Spleen (tissue), 11 donors: ENCODE measurements at regions not wholly inside any gene's neighbourhood (a gene's known extent, or its start where the extent isn't known, plus 50 kb on each side); places are given as distances from the start of the nearest gene placed in this dataset.
"Not testable (repeated sequence)": the region's sequence is repeated elsewhere in the genome, so short reads cannot be mapped to it uniquely, and the experiment has no call there.

ENCODE experiments used
- DNase-seq: peaks from one replicate; pipeline ENCODE4 v3.0.0-alpha.2; 2020
- H3K27ac ChIP-seq, 8 donors: fragments of 200-600 bp; sonication (generic) in 7 of 8; 1 replicate in 4 of 8; 2 replicates in 4 of 8; pipeline versions ENCODE4 v1.5.0 to v1.8.0; 2016 to 2021; ENCODE audit warnings: inconsistent platforms in 4 of 8, mild to moderate bottlenecking in 4 of 8, moderate library complexity in 1 of 8
- H3K27me3 ChIP-seq, 7 donors: fragments of 200-600 bp; sonication (generic) in 6 of 7; replicated peaks in 1 of 7; 1 replicate in 4 of 7; 2 replicates in 3 of 7; pipeline versions ENCODE4 v1.5.0 to v1.8.0; 2016 to 2021; ENCODE audit warnings: inconsistent platforms in 3 of 7, mild to moderate bottlenecking in 1 of 7
- H3K36me3 ChIP-seq, 6 donors: fragments of 200-600 bp; sonication (generic) in 5 of 6; 1 replicate in 4 of 6; 2 replicates in 2 of 6; pipeline versions ENCODE4 v1.5.0 to v1.8.0; 2016 to 2021; ENCODE audit warnings: inconsistent platforms in 2 of 6
- H3K4me1 ChIP-seq, 6 donors: fragments of 200-600 bp; sonication (generic) in 5 of 6; 1 replicate in 3 of 6; 2 replicates in 3 of 6; pipeline versions ENCODE4 v1.5.0 to v1.8.0; 2016 to 2021; ENCODE audit warnings: inconsistent platforms in 3 of 6
- H3K4me3 ChIP-seq, 8 donors: fragments of 200-600 bp; sonication (generic) in 7 of 8; 1 replicate in 4 of 8; 2 replicates in 4 of 8; pipeline versions ENCODE4 v1.5.0 to v1.8.0; 2016 to 2021; ENCODE audit warnings: inconsistent platforms in 4 of 8, mild to moderate bottlenecking in 4 of 8, moderate library complexity in 2 of 8
- H3K9me3 ChIP-seq, 8 donors: fragments of 200-600 bp; sonication (generic) in 7 of 8; 1 replicate in 4 of 8; 2 replicates in 4 of 8; pipeline versions ENCODE4 v1.5.0 to v1.8.0; 2016 to 2021; ENCODE audit warnings: inconsistent platforms in 4 of 8
- CTCF ChIP-seq, 11 experiments: fragments of 200-600 bp in 7 of 11; fragments of 450-650 bp in 4 of 11; sonication (generic) in 4 of 11; IDR thresholded peaks in 8 of 11; conservative IDR thresholded peaks in 3 of 11; 1 replicate in 7 of 11; 2 replicates in 4 of 11; pipeline versions ENCODE4 v1.4.0 to v1.8.0; 2016 to 2021; ENCODE audit warnings: antibody characterized with exemption in 11 of 11, inconsistent platforms in 4 of 11, mild to moderate bottlenecking in 1 of 11
- POLR2A ChIP-seq, 3 donors: fragments of 450-650 bp; IDR thresholded peaks; one replicate each; pipeline ENCODE4 v1.5.1; 2017; ENCODE audit warnings: antibody characterized with exemption in 3 of 3, mild to moderate bottlenecking in 1 of 3
- POLR2AphosphoS5 ChIP-seq, 3 donors: sonication (generic); formaldehyde crosslinking; IDR thresholded peaks; one replicate each; pipeline ENCODE4 v1.5.1; 2017; ENCODE audit warnings: antibody characterized with exemption in 3 of 3
- WGBS, 5 donors: extraction: QIAGEN DNeasy Blood & Tissue Kit in 3 of 5; methylation state at CpG; one replicate each; pipeline versions ENCODE4 v1.1.5 to v1.1.7; 2013 to 2018; 5-methylcytosine and 5-hydroxymethylcytosine counted together
- intact Hi-C: fragments of 100-400 bp; cut with DNase I; formaldehyde crosslinking; loops from one replicate; pipeline ENCODE4 v1.15.0; 2023; ENCODE audit warnings: low total_unique reads
- donor health status: healthy with polysubstance abuse.
- donor health status: DM: no; HTN: no; CAD: no; lungs with moderate emphysema.
- donor health status: DM: no; HTN: no; CAD: no.
- donor health status: Bipolar disorder and iron deficiency.
- donor health status: healthy.
- donor health status: DM: no; HTN: no; CAD: no.
- donor health status: DM: yes; HTN: yes; CAD: no.

GRCh38 chr6:112600168-112600567 is 253.0 kb downstream of the RFPL4B start:
- intact Hi-C loops = no loop called here
- TF ChIP-seq CTCF (IDR thresholded peaks at IDR 0.05 in 8 of 11, conservative IDR thresholded peaks at IDR 0.05 in 3 of 11) = no peak
- no peak for TF ChIP-seq POLR2AphosphoS5 (IDR thresholded peaks at IDR 0.05)
- TF ChIP-seq POLR2A (IDR thresholded peaks at IDR 0.05) = no peak
- Histone ChIP-seq H3K4me1 (no peaks in the 10 kb centered on the region), H3K27me3 (no peaks in the 10 kb centered on the region), H3K9me3 (peaks cover 0 to 5% (median under 1%) of the 10 kb centered on the region in 8 donors), H3K4me3 (no peak overlapping the region), H3K27ac (no peak overlapping the region), H3K36me3 (no peaks in the 10 kb centered on the region)
- WGBS, 5 donors = 84 to 94% (median 87%) methylated on average over 3 of the region's 3 CpGs
- no peak for DNase-seq

GRCh38 chr6:112603726-112604125 is 256.6 kb downstream of the RFPL4B start:
- no peak for DNase-seq
- Histone ChIP-seq H3K27me3 (no peaks in the 10 kb centered on the region), H3K9me3 (peaks cover 0 to 11% (median 9%) of the 10 kb centered on the region in 8 donors), H3K4me3 (no peak overlapping the region), H3K4me1 (no peaks in the 10 kb centered on the region), H3K27ac (no peak overlapping the region), H3K36me3 (no peaks in the 10 kb centered on the region)
- 81 to 92% (median 88%) methylated on average over 1 of the region's 1 CpG for WGBS, 5 donors
- intact Hi-C loops = no loop called here
- TF ChIP-seq POLR2A (IDR thresholded peaks at IDR 0.05) (no peak), POLR2AphosphoS5 (IDR thresholded peaks at IDR 0.05) (no peak), CTCF (IDR thresholded peaks at IDR 0.05 in 8 of 11, conservative IDR thresholded peaks at IDR 0.05 in 3 of 11) (no peak)

DNA sequence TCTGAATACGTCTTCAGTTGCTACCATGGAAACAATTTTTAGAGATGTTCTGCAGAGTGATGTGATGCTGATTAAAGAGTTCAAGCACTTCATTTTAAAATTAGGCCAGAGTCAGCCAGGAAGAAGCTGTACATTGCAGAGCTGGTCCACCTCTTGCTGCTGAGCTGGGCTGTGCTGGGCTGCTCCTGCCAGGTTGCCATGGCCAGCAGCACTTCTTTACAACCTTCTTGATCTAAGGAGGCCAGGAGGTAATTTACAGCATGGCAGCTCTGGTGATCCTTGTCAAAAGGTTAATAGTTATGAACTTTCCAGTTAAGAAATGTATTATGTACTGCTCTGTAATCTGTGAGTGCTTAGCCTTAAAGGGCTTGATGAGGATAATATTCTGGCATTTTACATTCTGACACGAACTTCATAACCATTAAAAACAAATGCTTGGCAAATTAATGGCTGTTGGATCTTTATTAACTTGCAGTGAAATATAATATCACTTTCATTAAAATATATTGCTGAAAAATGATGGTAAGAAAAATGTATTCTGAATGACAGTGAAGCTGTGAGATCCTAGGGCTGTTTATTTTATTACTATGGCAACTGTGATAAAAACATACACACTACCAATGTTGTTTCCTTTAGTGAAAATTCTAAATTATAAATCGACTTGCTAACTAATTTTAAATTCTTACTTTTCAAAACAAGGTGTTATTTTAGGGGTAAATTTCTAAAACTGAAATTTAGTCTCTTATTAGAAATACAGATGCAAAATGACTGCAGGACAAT is 259.7 kb downstream of the RFPL4B start:
- H3K36me3 ChIP-seq = no peaks in the 10 kb centered on the region
- no peak overlapping the region for H3K27ac ChIP-seq
- H3K27me3 ChIP-seq = no peaks in the 10 kb centered on the region
- H3K4me1 ChIP-seq = no peaks in the 10 kb centered on the region
- intact Hi-C loops = no loop called here
- TF ChIP-seq POLR2AphosphoS5 (IDR thresholded peaks at IDR 0.05) (no peak), POLR2A (IDR thresholded peaks at IDR 0.05) (no peak), CTCF (IDR thresholded peaks at IDR 0.05 in 8 of 11, conservative IDR thresholded peaks at IDR 0.05 in 3 of 11) (no peak)
- no peak overlapping the region for H3K4me3 ChIP-seq
- peaks cover 3 to 32% (median 22%) of the 10 kb centered on the region in 8 donors for H3K9me3 ChIP-seq
- WGBS, 5 donors = 48 to 64% (median 56%) methylated on average over 3 of the region's 3 CpGs
- DNase-seq = no peak

DNA sequence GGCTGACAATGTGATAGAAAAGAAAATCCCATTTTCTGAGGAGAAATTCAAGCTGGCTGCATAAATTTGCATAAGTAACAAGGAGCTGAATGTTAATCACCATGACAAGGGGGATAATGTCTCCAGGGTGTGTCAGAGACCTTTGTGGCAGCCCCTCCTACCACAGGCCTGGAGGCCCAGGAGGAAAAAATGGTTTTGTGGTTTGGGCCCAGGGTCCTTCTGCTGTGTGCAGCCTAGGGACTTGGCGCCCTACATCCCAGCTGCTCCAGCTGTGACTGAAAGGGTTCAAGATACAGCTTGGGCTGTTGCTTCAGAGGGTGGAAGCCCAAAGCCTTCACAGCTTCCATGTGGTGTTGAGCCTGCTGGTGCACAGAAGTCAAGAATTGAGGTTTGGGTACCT is 261.8 kb downstream of the RFPL4B start:
- WGBS, 5 donors = 86 to 100% (median 89%) methylated on average over 1 of the region's 1 CpG
- intact Hi-C loops, H3K4me1 ChIP-seq, H3K4me3 ChIP-seq, H3K27me3 ChIP-seq, H3K27ac ChIP-seq, H3K36me3 ChIP-seq, DNase-seq: not testable (repeated sequence)
- peaks cover 3 to 32% (median 22%) of the 10 kb centered on the region in 8 donors for H3K9me3 ChIP-seq
